C4-2B (cell line): ENCODE measurements at regions not wholly inside any gene's neighbourhood (a gene's known extent, or its start where the extent isn't known, plus 50 kb on each side); places are given as distances from the start of the nearest gene placed in this dataset.

Experiments used
- H3K27ac ChIP-seq: fragments of 450-650 bp; 2 replicates; pipeline ENCODE4 v1.5.1; 2017
- ZFX ChIP-seq: fragments of 450-650 bp; IDR thresholded peaks from 2 replicates; pipeline ENCODE4 v1.6.1; 2017
- TF ChIP-seq, protein P1 (sequence below): fragments of 450-650 bp; conservative IDR thresholded peaks from 2 replicates; pipeline ENCODE4 v1.5.1; 2017; ENCODE audit warnings: mild to moderate bottlenecking

DNA sequence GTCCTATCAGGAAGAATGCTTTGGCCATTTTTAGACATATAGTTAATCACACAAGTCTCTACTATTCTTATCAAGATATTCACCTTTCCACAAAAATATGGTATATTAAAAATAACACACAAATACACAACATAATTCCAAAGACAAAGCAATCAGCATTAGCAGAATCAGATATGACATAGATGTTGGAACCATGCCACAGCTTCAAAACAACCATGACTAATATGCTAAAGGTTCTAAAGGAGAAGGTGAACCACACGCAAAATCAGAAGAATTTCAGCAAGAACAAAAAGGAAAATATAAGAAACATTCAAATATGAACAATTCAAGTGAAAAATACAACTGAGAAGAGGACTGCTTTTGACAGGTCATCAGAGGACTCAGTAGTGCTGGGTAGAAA, 670.2 kb upstream of the SORCS1 start:
- TF ChIP-seq, protein P1, sequence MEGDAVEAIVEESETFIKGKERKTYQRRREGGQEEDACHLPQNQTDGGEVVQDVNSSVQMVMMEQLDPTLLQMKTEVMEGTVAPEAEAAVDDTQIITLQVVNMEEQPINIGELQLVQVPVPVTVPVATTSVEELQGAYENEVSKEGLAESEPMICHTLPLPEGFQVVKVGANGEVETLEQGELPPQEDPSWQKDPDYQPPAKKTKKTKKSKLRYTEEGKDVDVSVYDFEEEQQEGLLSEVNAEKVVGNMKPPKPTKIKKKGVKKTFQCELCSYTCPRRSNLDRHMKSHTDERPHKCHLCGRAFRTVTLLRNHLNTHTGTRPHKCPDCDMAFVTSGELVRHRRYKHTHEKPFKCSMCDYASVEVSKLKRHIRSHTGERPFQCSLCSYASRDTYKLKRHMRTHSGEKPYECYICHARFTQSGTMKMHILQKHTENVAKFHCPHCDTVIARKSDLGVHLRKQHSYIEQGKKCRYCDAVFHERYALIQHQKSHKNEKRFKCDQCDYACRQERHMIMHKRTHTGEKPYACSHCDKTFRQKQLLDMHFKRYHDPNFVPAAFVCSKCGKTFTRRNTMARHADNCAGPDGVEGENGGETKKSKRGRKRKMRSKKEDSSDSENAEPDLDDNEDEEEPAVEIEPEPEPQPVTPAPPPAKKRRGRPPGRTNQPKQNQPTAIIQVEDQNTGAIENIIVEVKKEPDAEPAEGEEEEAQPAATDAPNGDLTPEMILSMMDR, result no peak
- TF ChIP-seq ZFX, result no peak
- H3K27ac ChIP-seq, result no peak overlapping the region

DNA sequence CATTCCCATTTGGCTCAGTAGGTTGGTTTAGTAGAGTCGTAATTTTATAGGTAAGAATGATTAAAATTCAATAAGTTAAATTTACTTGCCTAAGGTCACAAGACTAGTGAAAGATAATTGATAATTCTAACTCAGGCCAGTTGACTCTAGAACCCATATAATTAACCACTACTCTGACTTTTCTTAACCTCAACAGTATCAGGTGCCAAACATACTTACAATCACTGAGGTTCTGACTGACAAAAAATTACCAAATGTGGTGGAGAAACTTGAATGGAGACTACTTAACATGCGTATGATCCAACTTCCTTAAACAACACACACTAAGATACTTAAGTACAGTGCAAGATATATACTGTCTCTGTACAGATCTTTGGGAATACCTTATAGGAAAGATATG, 667.3 kb upstream of the SORCS1 start:
- H3K27ac ChIP-seq, result no peak overlapping the region
- no peak for TF ChIP-seq ZFX
- TF ChIP-seq, protein P1, result no peak

DNA sequence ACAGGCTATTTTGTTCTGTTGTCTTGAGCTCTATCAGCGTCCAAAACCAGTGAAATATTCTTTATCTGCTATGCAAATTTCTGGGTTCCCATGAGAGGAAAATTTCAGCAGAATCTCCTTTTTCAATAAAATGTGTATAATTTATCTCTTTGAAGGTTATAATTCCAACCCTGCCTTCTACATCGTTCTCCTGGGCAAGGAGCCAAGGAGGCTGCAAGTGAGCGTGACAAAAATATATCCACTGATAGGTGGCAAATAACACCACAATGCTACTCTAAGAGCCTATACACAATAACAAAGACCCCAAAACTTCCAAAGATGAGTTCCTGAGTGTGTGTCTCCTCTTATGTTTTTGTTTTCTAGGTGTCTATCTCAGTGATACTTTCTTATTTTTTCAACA, 664.7 kb upstream of the SORCS1 start:
- H3K27ac ChIP-seq, result no peak overlapping the region
- no peak for TF ChIP-seq ZFX
- TF ChIP-seq, protein P1, result no peak

DNA sequence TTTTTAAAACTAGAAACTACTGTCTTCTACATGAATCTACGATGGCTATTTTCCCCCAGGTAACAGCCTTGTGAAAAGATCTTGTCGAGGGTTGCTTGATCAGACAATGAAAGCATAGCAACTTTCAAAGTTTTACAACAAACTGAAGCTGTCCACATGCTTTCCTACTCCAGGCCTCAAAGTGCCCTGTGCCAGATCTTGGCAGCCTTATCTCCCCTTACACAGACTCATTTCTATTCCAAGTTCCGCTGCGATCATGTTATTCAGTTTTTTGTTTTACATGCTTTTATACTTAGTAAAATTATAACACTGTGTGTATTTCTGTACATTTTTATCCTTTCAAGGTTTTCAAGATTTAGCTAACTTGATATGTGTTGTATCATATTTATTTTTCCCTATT, 661.7 kb upstream of the SORCS1 start:
- no peak overlapping the region for H3K27ac ChIP-seq
- no peak for TF ChIP-seq ZFX
- TF ChIP-seq, protein P1, result no peak

DNA sequence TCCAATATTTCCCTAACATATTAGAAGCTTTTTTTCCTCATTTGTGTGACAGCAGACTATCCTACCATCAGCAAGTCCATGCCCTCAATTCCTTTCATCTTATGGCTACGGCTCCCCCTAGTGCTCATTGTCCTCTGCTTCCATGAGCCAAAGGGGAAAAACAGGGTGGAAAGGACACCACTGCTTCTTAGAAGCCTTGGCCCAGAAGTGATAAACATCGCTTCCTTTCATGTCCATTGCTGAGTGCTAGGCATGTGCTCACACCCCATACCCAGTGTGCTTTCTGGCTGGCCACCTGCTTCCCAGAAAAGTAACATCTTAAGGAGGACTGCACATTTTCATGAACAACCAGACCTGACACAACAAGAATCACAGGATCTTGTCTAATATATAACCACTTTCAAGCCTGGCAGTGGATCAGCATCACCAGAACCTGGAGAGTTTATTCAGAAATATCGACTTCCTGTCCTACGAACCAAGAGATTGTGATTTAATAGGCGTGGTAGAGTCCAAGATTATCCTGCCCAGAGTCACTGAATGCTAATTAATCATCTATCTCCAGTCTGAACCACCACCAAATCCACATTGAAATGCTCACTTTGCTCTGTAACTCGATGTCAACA, 650.5 kb upstream of the SORCS1 start:
- H3K27ac ChIP-seq, result no peak overlapping the region
- no peak for TF ChIP-seq ZFX
- TF ChIP-seq, protein P1, result peak; percentile 78

DNA sequence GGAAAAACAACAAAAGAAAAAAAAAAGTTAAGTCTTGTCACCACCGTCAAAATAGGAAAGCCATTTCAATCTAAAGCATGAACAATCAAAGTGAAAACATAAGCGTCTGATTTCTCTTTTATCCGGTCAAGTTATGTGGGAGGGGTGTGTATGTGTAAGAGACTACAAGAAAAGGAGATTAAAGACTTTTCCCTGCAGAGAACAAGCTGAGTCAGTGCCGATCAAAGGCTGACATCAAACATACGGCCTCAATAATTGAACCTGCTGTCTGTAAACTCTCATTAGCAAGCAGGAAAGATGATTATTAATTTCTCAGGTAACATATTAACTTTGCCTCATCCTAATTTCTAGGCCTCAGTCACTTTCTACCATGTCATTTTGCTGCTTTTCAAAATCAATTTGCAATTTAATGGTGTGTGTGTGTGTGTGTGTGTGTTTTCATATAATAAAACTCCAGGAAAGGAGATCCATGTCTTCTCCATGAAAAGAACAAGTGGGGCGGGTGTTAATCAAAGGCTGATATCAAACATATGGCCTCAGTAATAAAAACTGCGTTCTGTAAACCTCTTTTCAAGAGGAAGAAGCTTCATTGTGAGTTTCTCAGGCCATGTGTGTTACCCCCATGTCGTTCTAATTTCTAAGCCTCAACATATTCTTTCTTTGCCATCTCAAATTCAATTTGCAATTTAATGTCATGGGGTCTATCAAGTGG, 649.1 kb upstream of the SORCS1 start:
- no peak for TF ChIP-seq ZFX
- TF ChIP-seq, protein P1, result no peak
- no peak overlapping the region for H3K27ac ChIP-seq

DNA sequence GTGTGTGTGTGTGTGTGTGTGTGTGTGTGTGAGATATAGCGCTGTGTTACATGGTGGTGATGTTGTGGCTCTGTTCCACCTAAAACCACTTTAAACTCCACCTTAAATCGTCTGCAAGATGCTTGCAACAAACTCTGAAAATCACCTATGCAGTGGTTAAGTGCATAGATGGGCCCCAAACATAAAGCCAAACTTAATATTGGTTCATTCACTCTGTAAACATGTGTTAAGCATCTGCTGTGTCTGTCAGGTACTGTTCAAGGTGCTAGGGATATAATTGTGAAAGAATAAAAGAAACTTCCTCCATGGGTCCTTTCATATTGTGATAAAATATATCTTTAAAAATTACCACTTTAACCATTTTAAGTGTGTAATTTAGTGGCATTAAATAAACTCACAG, 645.4 kb upstream of the SORCS1 start:
- H3K27ac ChIP-seq, result no peak overlapping the region
- no peak for TF ChIP-seq ZFX
- TF ChIP-seq, protein P1, result no peak
